GM21515 (cell line): ENCODE measurements at regions not wholly inside any gene's neighbourhood (a gene's known extent, or its start where the extent isn't known, plus 50 kb on each side); places are given as distances from the start of the nearest gene placed in this dataset.
"Not testable (repeated sequence)": the region's sequence is repeated elsewhere in the genome, so short reads cannot be mapped to it uniquely, and the experiment has no call there.

ENCODE experiments used
- ATAC-seq: cut with Tn5 transposase; IDR thresholded peaks from one replicate; pipeline ENCODE4 v1.9.1; 2021; ENCODE audit not compliant: unreplicated experiment

DNA sequence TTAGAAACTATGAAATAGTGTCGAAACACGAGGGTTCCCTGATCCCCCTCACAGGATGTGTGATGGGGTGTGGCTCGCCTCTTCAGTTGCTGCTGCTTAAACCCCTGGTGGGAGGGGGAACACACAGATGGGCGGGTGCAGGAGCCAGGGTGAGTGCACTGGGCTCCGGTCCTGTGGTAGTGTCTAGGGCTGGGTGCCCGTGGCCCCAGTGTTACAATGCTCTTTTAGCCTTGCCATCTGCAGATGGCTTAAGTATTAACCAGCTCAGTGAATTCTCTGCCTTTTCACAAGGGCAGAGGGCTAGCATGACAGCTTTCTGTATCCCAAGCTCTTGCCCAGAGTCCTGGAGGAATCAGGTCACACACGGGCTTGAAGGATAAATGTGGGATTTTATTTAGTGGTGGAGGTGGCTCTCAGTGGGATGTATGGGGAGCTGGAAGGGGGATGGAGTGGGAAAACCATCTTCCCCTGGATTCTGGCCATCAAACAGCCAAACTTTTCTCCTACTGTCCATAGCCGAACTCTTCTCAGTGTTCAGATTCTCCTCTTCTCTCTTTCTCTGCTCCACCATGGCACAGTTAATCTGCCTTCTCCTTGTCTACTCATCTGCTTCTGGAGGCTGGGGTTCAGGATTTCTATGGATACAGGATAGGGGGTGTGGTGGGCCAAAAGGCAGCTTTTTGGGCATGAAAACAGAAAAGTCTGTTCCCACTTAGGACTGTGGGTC lies 659.0 kb downstream of the EPM2A start:
- no peak for ATAC-seq

DNA sequence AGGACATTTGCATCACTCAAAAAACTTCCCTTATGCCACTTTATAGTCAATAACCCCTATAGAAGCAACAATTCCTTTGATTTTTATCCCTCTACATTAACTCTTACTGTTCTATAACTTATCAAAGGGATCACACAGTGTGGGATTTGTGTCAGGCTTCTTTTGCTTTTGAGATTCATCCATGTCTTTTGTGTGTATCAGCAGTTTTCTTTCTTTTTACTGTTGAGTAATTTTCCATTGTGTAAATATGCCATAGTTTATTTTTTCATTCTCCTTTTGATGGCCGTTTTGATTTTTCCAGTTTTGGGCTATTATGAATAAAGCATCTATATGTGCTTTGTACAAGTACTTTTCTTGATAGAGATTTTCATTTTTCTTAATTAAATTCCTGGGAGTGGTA lies 657.9 kb downstream of the EPM2A start:
- ATAC-seq = no peak

DNA sequence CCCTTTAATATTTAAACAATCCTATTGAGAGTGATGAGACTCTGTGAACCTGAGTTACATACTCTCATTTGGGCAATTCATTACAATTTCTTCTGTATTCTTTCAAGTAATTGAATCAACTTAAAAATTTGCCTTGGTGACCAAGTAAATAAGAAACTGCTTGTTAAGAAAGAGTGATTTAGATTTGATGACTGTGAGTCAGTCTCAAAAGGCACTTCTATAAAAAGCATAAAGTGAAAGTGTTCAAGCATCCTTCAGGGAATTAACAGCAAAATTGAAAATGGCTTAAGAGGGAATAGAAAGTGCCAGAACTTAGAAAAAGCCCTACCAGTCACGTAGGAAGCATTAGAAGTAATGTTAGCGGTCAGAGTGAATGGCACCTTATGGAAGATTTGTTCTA lies 654.7 kb downstream of the EPM2A start:
- no peak for ATAC-seq

DNA sequence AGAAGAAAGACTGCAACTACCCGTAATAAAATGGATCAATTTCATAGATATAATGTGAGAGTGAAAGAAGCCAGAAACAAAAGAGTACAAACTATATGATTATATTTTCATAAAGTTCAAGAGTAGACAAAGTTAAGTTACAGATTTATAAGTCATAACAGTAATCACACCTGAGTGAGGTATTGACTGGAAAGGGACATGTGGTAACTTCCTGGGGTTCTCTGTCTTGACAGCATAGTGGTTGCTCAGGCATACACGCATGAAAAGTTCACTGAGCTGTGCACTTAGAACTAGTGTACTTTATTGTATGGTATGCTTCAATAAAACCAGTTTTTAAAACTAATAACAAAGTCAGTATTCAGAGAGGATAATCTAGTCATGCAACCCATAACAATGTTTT lies 653.6 kb downstream of the EPM2A start:
- no peak for ATAC-seq

DNA sequence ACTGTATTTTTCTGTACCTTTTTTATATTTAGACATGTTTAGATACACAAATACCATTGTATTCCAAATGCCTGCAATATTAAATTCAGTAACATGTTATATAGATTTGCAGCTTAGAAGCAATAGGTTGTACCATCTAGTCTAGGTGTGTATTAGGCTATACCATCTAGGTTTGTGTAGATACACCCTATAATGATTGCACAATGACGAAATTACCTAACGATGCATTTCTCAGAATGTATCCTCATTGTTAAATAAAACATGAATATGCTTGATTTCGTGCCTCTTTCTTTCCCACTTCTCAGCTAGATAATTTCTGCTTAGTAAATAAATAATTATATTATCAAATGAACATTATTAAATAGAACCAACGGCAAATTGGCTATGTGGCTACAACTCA lies 653.0 kb downstream of the EPM2A start:
- ATAC-seq = no peak

GRCh38 chr6:145086197-145086596 lies 649.1 kb downstream of the EPM2A start:
- ATAC-seq = no peak

DNA sequence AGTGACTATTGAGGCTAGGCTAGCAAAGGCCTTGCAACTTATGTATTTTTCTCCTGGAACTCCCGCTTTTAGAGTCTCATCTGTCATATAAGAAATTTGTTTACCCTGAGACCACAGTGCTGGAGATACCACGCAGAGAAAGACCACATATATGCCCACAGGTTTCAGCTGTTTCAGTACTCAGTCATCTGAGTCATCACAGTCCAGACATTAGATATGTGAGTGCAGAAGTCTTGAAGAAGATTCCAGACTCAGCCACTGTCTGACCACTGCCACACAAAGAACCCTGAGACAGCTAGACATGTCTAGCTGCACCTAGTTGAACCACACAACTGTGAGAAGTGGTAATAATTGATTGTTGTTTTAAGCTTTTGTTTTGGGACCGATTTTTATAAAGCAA lies 648.3 kb downstream of the EPM2A start:
- no peak for ATAC-seq

GRCh38 chr6:145090801-145091585 lies 644.3 kb downstream of the EPM2A start:
- no peak for ATAC-seq

- ATAC-seq = no peak
Measured at GRCh38 chr6:145091586-145092142, 643.7 kb downstream of the EPM2A start.

DNA sequence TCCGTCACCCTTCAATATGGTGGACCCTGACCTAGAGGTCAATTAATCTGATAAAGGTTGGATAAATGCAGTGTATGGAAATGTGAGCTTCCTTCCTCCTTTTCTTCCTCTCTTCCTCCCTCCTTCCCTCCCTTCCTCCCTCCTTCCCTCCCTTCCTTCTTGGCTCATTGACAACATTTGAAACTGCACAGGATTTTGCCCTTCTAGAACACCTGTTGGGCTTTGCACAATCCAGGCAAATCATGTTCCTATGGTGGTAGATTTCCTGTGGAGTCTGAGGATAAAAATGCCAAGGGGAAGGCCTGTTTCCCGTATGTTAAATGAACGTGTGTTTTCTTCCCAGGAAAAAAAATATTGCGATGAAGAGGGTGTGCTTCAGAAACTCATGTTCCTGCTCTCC lies 642.8 kb downstream of the EPM2A start:
- ATAC-seq = no peak

DNA sequence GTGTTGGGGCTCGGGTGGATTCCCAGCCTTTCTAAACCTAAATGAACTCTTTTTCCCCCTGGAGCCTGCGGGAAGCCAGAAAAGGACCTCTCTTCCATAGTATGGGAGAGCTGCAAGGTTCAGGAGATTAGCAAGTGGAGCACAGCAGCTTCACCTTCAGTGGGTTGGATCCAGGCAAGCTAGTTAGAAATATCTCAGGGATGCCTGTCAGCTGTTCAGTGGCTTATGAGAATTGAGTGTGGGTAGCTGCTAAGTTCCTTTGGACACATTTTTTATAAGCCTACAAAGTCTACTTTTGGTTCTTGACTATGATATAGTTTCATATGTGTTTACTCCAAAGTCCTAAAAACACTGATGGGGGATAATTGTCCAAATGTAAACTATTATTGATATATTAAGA lies 642.1 kb downstream of the EPM2A start:
- ATAC-seq = no peak

- ATAC-seq = no peak
Measured at GRCh38 chr6:145096846-145097245, 638.5 kb downstream of the EPM2A start.

DNA sequence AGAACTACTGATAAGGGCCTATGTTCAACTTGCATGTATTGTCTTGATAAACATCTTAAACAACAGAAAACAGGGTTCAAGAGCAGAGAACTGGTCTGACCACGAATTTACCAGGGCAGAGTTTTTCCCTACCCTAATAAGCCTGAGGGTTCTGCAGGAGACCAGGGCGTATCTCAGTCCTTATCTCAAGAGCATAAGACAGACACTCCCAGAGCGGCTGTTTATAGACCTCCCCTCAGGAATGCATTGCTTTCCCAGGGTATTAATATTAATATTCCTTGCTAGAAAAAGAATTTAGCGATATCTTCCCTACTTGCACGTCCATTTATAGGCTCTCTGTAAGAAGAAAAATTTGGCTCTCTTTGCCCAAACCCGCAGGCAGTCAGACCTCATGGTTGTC lies 637.2 kb downstream of the EPM2A start:
- ATAC-seq = not testable (repeated sequence)

DNA sequence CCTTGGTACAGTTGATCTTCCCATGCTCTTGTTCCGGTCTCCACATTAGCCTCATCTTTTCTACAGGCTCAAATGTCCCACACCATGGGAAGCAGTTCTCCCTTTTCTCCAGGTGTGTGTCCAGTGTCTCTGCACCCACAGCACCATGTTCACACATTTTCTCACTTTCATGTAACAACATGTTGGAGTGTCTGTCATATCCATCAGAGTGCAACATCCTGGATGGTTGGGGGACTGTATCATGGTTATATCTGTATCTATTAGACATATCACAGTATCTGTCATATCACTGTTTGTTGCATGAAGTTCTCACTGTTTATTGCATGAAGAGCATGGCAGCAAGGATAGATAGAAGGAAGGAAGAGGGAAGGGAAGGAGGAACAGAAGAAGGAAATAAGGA lies 635.6 kb downstream of the EPM2A start:
- no peak for ATAC-seq

GRCh38 chr6:145110109-145110508 lies 625.2 kb downstream of the EPM2A start:
- ATAC-seq = no peak

- ATAC-seq = not testable (repeated sequence)
Measured at GRCh38 chr6:145111407-145111806, 623.9 kb downstream of the EPM2A start.

DNA sequence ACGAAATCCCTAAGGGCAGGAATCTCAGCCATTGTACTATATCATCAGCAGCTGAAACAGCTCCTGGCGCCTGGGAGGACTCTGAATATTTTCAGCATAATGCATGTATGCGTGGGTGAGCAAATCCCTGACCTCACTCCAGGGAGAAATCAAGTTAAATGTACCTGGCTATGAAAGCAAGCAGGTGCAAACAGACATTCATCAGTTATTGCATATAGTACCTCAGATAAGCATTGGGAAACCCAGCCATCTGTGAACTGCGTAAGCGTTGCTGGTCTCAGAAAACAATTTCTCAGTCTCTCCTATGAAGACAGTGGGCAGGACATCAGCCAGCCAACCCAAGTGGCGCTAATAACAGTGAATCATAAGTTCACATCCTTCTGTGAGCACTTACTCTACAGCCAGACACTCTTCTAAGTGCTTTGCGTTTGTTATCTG lies 622.6 kb downstream of the EPM2A start:
- ATAC-seq = no peak

DNA sequence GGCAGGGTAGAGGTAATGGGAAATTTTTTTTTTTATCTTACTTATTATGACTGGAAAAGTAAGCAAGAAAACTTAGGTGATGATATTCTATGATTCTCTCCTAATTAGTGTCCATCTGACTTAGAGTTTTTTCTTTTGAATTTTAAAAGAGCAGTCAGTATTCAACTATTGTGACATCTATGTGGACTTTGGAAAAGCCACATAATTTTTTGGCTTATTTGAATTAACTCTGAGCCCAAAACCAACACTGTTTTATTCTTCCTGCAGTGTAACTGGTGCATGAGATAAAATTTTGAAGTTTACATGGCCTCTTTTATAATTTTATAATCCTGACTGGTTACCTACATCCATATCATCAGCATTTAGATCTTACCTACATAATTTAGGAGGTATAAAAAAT lies 619.7 kb downstream of the EPM2A start:
- no peak for ATAC-seq

DNA sequence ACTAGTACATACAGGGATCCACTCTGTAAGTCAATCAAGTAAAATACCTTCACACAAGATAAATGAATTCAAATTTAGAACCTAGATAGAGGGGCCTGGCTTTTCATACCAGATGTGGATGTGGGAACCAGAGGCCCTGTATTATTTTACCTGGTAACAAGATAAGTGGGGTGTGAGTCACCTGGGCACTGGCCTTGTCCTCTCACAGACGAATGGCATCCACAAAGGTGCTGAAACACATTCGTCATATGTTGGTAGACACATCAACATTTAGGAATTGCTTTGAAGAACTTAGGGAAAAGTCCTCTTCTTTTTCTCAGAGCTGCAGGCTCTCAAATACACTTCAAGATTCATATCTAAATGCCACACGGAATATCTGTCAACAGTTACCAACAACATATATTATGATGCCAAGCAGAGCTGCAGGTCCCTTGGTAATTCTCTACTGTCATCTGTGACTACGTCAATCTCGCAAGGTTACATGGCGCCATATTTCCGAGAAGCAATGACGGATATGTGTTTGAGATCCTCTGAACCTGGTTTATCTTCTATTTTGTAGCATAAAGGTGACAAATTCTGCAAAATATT lies 618.6 kb downstream of the EPM2A start:
- no peak for ATAC-seq

DNA sequence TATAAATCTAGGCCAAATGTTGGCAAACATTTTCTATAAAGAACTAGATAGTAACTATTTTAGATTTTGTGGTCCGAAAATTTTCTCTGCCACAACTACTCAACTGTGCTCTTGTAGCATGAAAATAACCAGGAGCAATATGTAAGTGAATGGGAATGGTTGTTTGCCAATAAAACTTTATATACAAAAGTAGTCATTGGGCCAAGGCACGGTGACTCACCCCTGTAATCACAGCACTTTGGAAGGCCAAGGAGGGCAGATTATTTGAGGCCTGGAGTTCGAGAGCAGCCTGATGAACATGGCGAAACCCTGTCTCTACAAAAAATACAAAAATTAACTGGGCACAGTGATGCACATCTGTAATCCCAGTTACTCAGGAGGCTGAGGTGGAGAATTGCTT lies 617.1 kb downstream of the EPM2A start:
- no peak for ATAC-seq

DNA sequence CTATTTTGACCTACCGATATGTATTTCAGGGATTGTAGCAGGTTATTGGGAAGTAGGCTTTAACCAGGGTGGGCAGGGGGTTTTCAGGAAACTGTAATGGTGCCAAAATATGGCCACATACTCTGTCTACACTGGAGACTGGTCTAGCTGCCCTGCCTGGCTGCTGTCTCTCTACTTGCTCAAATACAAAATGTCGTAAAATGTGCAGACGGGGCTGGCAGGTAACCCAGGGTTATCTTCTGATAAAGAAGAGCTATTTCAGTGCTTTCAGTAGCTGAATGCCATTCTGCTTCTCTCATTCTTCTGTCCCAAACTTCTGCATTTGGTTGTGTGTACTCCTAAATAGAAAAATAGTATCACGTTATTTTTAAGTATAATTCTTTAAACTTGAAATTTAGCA lies 616.2 kb downstream of the EPM2A start:
- no peak for ATAC-seq

- no peak for ATAC-seq
Measured at GRCh38 chr6:145132709-145133108, 602.6 kb downstream of the EPM2A start.
